WERI-Rb-1 (cell line): ENCODE measurements at regions not wholly inside any gene's neighbourhood (a gene's known extent, or its start where the extent isn't known, plus 50 kb on each side); places are given as distances from the start of the nearest gene placed in this dataset.

Source experiments
- DNase-seq: peaks from one replicate; pipeline ENCODE4 v3.0.0-alpha.2; 2020
- H3K27ac ChIP-seq: fragments of 250-450 bp; sonication (Bioruptor Pico); 2 replicates; pipeline ENCODE4 v1.5.1; 2020; ENCODE audit warnings: mild to moderate bottlenecking, moderate library complexity
- H3K27me3 ChIP-seq: fragments of 250-450 bp; sonication (Bioruptor Pico); 2 replicates; pipeline ENCODE4 v1.5.1; 2021; ENCODE audit warnings: mild to moderate bottlenecking, low read depth, moderate library complexity; ENCODE audit not compliant: insufficient read depth, severe bottlenecking
- H3K36me3 ChIP-seq: fragments of 250-450 bp; sonication (Bioruptor Pico); 2 replicates; pipeline ENCODE4 v1.5.1; 2020; ENCODE audit warnings: mild to moderate bottlenecking, moderate library complexity
- H3K4me3 ChIP-seq: 2 replicates; pipeline ENCODE4 v1.5.1; 2011; ENCODE audit warnings: low read depth, mild to moderate bottlenecking, control low read depth, low read length
- H3K9me3 ChIP-seq: fragments of 250-450 bp; sonication (Bioruptor Pico); 2 replicates; pipeline ENCODE4 v1.5.1; 2021; ENCODE audit warnings: mild to moderate bottlenecking, moderate library complexity; ENCODE audit not compliant: severe bottlenecking
- TF ChIP-seq, protein P1 (sequence below): IDR thresholded peaks from 2 replicates; pipeline ENCODE4 v1.5.1; 2011; ENCODE audit warnings: low read depth, mild to moderate bottlenecking, control low read depth, inconsistent platforms, low read length

DNA sequence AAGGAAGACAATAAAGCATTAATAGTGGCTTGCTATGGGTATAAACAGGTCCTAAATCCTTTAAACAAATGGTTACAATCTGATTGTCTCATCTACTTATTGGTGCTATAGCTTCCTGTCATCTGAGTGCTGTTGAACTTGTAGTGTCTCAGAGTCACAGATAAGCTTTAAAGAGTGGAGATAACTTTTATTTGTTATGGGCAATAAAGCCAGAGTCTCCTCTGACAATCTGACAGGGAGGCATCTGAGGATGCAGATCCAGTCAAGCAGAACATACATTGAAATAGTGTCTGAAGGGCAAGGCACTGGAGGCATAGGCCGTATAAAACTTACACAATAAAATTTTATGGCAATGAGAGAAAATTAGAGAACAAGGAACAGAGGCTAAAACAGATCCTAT lies 1132.4 kb upstream of the CDH2 start:
- TF ChIP-seq, protein P1, sequence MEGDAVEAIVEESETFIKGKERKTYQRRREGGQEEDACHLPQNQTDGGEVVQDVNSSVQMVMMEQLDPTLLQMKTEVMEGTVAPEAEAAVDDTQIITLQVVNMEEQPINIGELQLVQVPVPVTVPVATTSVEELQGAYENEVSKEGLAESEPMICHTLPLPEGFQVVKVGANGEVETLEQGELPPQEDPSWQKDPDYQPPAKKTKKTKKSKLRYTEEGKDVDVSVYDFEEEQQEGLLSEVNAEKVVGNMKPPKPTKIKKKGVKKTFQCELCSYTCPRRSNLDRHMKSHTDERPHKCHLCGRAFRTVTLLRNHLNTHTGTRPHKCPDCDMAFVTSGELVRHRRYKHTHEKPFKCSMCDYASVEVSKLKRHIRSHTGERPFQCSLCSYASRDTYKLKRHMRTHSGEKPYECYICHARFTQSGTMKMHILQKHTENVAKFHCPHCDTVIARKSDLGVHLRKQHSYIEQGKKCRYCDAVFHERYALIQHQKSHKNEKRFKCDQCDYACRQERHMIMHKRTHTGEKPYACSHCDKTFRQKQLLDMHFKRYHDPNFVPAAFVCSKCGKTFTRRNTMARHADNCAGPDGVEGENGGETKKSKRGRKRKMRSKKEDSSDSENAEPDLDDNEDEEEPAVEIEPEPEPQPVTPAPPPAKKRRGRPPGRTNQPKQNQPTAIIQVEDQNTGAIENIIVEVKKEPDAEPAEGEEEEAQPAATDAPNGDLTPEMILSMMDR, result no peak
- Histone ChIP-seq H3K27ac (no peak overlapping the region), H3K27me3 (no peaks in the 10 kb centered on the region), H3K4me3 (no peak overlapping the region), H3K9me3 (no peaks in the 10 kb centered on the region), H3K36me3 (no peaks in the 10 kb centered on the region)
- DNase-seq, result no peak

- Histone ChIP-seq H3K9me3 (no peaks in the 10 kb centered on the region), H3K27ac (no peak overlapping the region), H3K4me3 (no peak overlapping the region), H3K27me3 (no peaks in the 10 kb centered on the region), H3K36me3 (no peaks in the 10 kb centered on the region)
- DNase-seq, result no peak
- TF ChIP-seq, protein P1, result no peak
Observed at GRCh38 chr18:29307982-29308381, 1131.1 kb upstream of the CDH2 start.

- no peak overlapping the region for H3K4me3 ChIP-seq
- no peaks in the 10 kb centered on the region for H3K9me3 ChIP-seq
- no peak for DNase-seq
- TF ChIP-seq, protein P1, result no peak
- no peak overlapping the region for H3K27ac ChIP-seq
- no peaks in the 10 kb centered on the region for H3K27me3 ChIP-seq
- no peaks in the 10 kb centered on the region for H3K36me3 ChIP-seq
Observed at GRCh38 chr18:29307231-29307630, 1130.3 kb upstream of the CDH2 start.

GRCh38 chr18:29305516-29305915 lies 1128.6 kb upstream of the CDH2 start:
- TF ChIP-seq, protein P1, result no peak
- no peak overlapping the region for H3K27ac ChIP-seq

DNA sequence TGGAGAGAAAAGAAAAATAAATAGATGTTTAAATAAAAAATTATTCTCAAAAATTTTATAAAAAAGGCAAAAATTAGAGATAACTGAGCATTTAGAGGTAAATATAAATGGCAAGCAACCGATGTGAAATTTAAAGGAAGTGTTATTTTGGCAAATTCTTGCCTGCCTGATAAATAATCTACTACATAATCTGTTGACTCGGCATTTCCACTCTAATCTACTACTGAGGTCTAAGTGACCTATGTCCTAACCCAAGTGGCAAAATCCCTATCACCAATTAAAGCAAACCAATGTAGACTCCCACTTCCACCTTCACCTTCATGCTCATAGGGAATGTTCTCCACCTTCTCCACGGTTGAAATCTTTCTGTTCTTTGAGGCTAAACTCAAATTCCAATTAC lies 1124.1 kb upstream of the CDH2 start:
- DNase-seq, result no peak
- TF ChIP-seq, protein P1, result no peak
- Histone ChIP-seq H3K27me3 (no peaks in the 10 kb centered on the region), H3K27ac (no peak overlapping the region), H3K9me3 (no peaks in the 10 kb centered on the region), H3K4me3 (no peak overlapping the region), H3K36me3 (no peaks in the 10 kb centered on the region)

More at GRCh38 chr18:29305516-29305915, 1128.6 kb upstream of the CDH2 start:
- H3K4me3 ChIP-seq, result no peak overlapping the region
- no peaks in the 10 kb centered on the region for H3K36me3 ChIP-seq
- no peak for DNase-seq
- no peaks in the 10 kb centered on the region for H3K27me3 ChIP-seq
- H3K9me3 ChIP-seq, result no peaks in the 10 kb centered on the region

GRCh38 chr18:29285471-29285870 lies 1108.5 kb upstream of the CDH2 start:
- no peak overlapping the region for H3K27ac ChIP-seq
- H3K27me3 ChIP-seq, result no peaks in the 10 kb centered on the region
- H3K4me3 ChIP-seq, result no peak overlapping the region
- TF ChIP-seq, protein P1, result no peak
- no peak for DNase-seq
- no peaks in the 10 kb centered on the region for H3K36me3 ChIP-seq
- H3K9me3 ChIP-seq, result no peaks in the 10 kb centered on the region
